Ectodermal cell (in vitro differentiated cells): ENCODE measurements at regions not wholly inside any gene's neighbourhood (a gene's known extent, or its start where the extent isn't known, plus 50 kb on each side); places are given as distances from the start of the nearest gene placed in this dataset.

Experiments used
- H3K27ac ChIP-seq: 2 replicates; pipeline ENCODE4 v1.7.0; 2013; ENCODE audit warnings: mild to moderate bottlenecking, low read depth, low read length; ENCODE audit not compliant: insufficient read depth, poor library complexity, severe bottlenecking
- H3K27me3 ChIP-seq: 2 replicates; pipeline ENCODE4 v1.7.0; 2013; ENCODE audit warnings: mild to moderate bottlenecking, low read length; ENCODE audit not compliant: insufficient read depth, control insufficient read depth, poor library complexity, severe bottlenecking
- H3K36me3 ChIP-seq: one replicate; pipeline ENCODE4 v1.7.0; 2013; ENCODE audit warnings: low read length; ENCODE audit not compliant: control insufficient read depth, insufficient read depth
- H3K4me1 ChIP-seq: one replicate; pipeline ENCODE4 v1.7.0; 2013; ENCODE audit warnings: low read length; ENCODE audit not compliant: control insufficient read depth, insufficient read depth
- H3K4me3 ChIP-seq: 2 replicates; pipeline ENCODE4 v1.7.0; 2013; ENCODE audit warnings: low read depth, low read length, control low read depth; ENCODE audit not compliant: insufficient read depth
- H3K9me3 ChIP-seq: 2 replicates; pipeline ENCODE4 v1.7.0; 2013; ENCODE audit warnings: mild to moderate bottlenecking, low read length, moderate library complexity; ENCODE audit not compliant: control insufficient read depth
- WGBS, 2 experiments: methylation state at CpG; one replicate each; pipeline ENCODE4 v1.1.7; 2013; ENCODE audit warnings: missing lambda C conversion rate in 2 of 2; 5-methylcytosine and 5-hydroxymethylcytosine counted together

- no peak overlapping the region for H3K4me3 ChIP-seq
- 100% methylated on average over 1 of the region's 1 CpG; no CpG with 5 or more reads in 1 of the 2 experiments for WGBS, 2 experiments
- no peaks in the 10 kb centered on the region for H3K36me3 ChIP-seq
- H3K9me3 ChIP-seq: no peaks in the 10 kb centered on the region
- H3K27ac ChIP-seq: no peak overlapping the region
- peaks cover 4% of the 10 kb centered on the region for H3K4me1 ChIP-seq
- H3K27me3 ChIP-seq: no peaks in the 10 kb centered on the region
Observed at GRCh38 chr2:215685238-215685990, 249.5 kb upstream of the FN1 start.

GRCh38 chr2:215684448-215685237 is 248.8 kb upstream of the FN1 start:
- Histone ChIP-seq H3K9me3 (no peaks in the 10 kb centered on the region), H3K27me3 (no peaks in the 10 kb centered on the region), H3K36me3 (no peaks in the 10 kb centered on the region), H3K27ac (no peak overlapping the region), H3K4me1 (peaks cover 4% of the 10 kb centered on the region), H3K4me3 (no peak overlapping the region)
- WGBS, 2 experiments: 97 to 99% methylated on average over 4 of the region's 4 CpGs

GRCh38 chr2:215683295-215683694 is 247.4 kb upstream of the FN1 start:
- no peaks in the 10 kb centered on the region for H3K9me3 ChIP-seq
- H3K4me1 ChIP-seq: peaks cover 4% of the 10 kb centered on the region
- no peak overlapping the region for H3K27ac ChIP-seq
- no peaks in the 10 kb centered on the region for H3K27me3 ChIP-seq
- H3K36me3 ChIP-seq: no peaks in the 10 kb centered on the region
- no peak overlapping the region for H3K4me3 ChIP-seq
- WGBS, 2 experiments: 93 to 95% methylated on average over 4 of the region's 4 CpGs

GRCh38 chr2:215681799-215682596 is 246.1 kb upstream of the FN1 start:
- H3K4me3 ChIP-seq: no peak overlapping the region
- H3K4me1 ChIP-seq: peaks cover 4% of the 10 kb centered on the region
- no peak overlapping the region for H3K27ac ChIP-seq
- no peaks in the 10 kb centered on the region for H3K36me3 ChIP-seq
- H3K9me3 ChIP-seq: no peaks in the 10 kb centered on the region
- no peaks in the 10 kb centered on the region for H3K27me3 ChIP-seq
- 86 to 94% methylated on average over 4 of the region's 4 CpGs for WGBS, 2 experiments

- Histone ChIP-seq H3K27ac (no peak overlapping the region), H3K27me3 (no peaks in the 10 kb centered on the region), H3K4me1 (peaks cover 4% of the 10 kb centered on the region), H3K36me3 (no peaks in the 10 kb centered on the region), H3K9me3 (no peaks in the 10 kb centered on the region), H3K4me3 (no peak overlapping the region)
- WGBS, 2 experiments: 93 to 97% methylated on average over 4 of the region's 6 CpGs
Observed at GRCh38 chr2:215680605-215681598, 245.0 kb upstream of the FN1 start.

- Histone ChIP-seq H3K36me3 (no peaks in the 10 kb centered on the region), H3K9me3 (no peaks in the 10 kb centered on the region), H3K4me1 (no peaks in the 10 kb centered on the region), H3K4me3 (no peak overlapping the region), H3K27ac (no peak overlapping the region), H3K27me3 (no peaks in the 10 kb centered on the region)
Observed at GRCh38 chr2:215678094-215678493, 242.2 kb upstream of the FN1 start.

- Histone ChIP-seq H3K4me1 (no peaks in the 10 kb centered on the region), H3K27ac (no peak overlapping the region), H3K36me3 (no peaks in the 10 kb centered on the region), H3K9me3 (no peaks in the 10 kb centered on the region), H3K27me3 (no peaks in the 10 kb centered on the region), H3K4me3 (no peak overlapping the region)
- WGBS, 2 experiments: 88 to 98% methylated on average over 2 of the region's 2 CpGs
Observed at GRCh38 chr2:215677481-215677880, 241.6 kb upstream of the FN1 start.

GRCh38 chr2:215672406-215672805 is 236.5 kb upstream of the FN1 start:
- no peaks in the 10 kb centered on the region for H3K9me3 ChIP-seq
- WGBS, 2 experiments: 76 to 82% methylated on average over 1 of the region's 1 CpG
- no peak overlapping the region for H3K4me3 ChIP-seq

GRCh38 chr2:215671691-215672090 is 235.8 kb upstream of the FN1 start:
- no peak overlapping the region for H3K27ac ChIP-seq
- no peaks in the 10 kb centered on the region for H3K27me3 ChIP-seq
- no peaks in the 10 kb centered on the region for H3K4me1 ChIP-seq
- WGBS, 2 experiments: 81 to 89% methylated on average over 6 of the region's 6 CpGs
- no peaks in the 10 kb centered on the region for H3K36me3 ChIP-seq
- no peak overlapping the region for H3K4me3 ChIP-seq
- no peaks in the 10 kb centered on the region for H3K9me3 ChIP-seq

More at GRCh38 chr2:215672406-215672805, 236.5 kb upstream of the FN1 start:
- H3K36me3 ChIP-seq: no peaks in the 10 kb centered on the region
- H3K27ac ChIP-seq: no peak overlapping the region
- H3K4me1 ChIP-seq: no peaks in the 10 kb centered on the region
- no peaks in the 10 kb centered on the region for H3K27me3 ChIP-seq
